Vagina (tissue), 2 donors: ENCODE measurements at regions not wholly inside any gene's neighbourhood (a gene's known extent, or its start where the extent isn't known, plus 50 kb on each side); places are given as distances from the start of the nearest gene placed in this dataset.

Experiments used
- DNase-seq, 2 donors: peaks; one replicate each; pipeline ENCODE4 v3.0.0-alpha.2; 2017; ENCODE audit errors: extremely low spot score in 2 of 2
- H3K27ac ChIP-seq: fragments of 200-600 bp; sonication (generic); one replicate; pipeline ENCODE4 v1.5.1; 2019
- H3K27me3 ChIP-seq: fragments of 200-600 bp; sonication (generic); one replicate; pipeline ENCODE4 v1.5.1; 2019
- H3K36me3 ChIP-seq, 2 donors: fragments of 200-600 bp; sonication (generic); one replicate each; pipeline ENCODE4 v1.5.1; 2017 to 2019
- H3K4me1 ChIP-seq: fragments of 200-600 bp; sonication (generic); one replicate; pipeline ENCODE4 v1.5.1; 2019
- H3K4me3 ChIP-seq, 2 donors: fragments of 200-600 bp; sonication (generic); 1 replicate in 1 of 2; 2 replicates in 1 of 2; pipeline ENCODE4 v1.5.1; 2016 to 2019
- H3K9me3 ChIP-seq: fragments of 200-600 bp; sonication (generic); one replicate; pipeline ENCODE4 v1.5.1; 2019
- CTCF ChIP-seq, 3 experiments: fragments of 450-650 bp in 2 of 3; fragments of 200-600 bp in 1 of 3; sonication (generic) in 1 of 3; IDR thresholded peaks; one replicate each; pipeline ENCODE4 v1.5.1; 2017 to 2019; ENCODE audit warnings: antibody characterized with exemption in 3 of 3, mild to moderate bottlenecking in 2 of 3, moderate library complexity in 2 of 3
- POLR2A ChIP-seq, 2 donors: fragments of 450-650 bp; IDR thresholded peaks; one replicate each; pipeline ENCODE4 v1.6.1; 2017; ENCODE audit warnings: antibody characterized with exemption in 2 of 2, mild to moderate bottlenecking in 2 of 2, moderate library complexity in 2 of 2
- POLR2AphosphoS5 ChIP-seq, 2 donors: sonication (generic); formaldehyde crosslinking; IDR thresholded peaks; one replicate each; pipeline ENCODE4 v1.9.0; 2017; ENCODE audit warnings: antibody characterized with exemption in 2 of 2, mild to moderate bottlenecking in 2 of 2, low read depth in 1 of 2; ENCODE audit not compliant: insufficient read depth in 1 of 2
- intact Hi-C: fragments of 100-400 bp; cut with DNase I; formaldehyde crosslinking; loops from one replicate; pipeline ENCODE4 v1.15.1; 2023

GRCh38 chr18:27372386-27372785, 187.3 kb upstream of the CHST9 start:
- Histone ChIP-seq H3K4me3 (no peak overlapping the region), H3K9me3 (no peaks in the 10 kb centered on the region), H3K36me3 (no peaks in the 10 kb centered on the region), H3K27ac (no peak overlapping the region), H3K4me1 (no peaks in the 10 kb centered on the region), H3K27me3 (no peaks in the 10 kb centered on the region)
- no peak for DNase-seq
- intact Hi-C loops, result no loop called here
- TF ChIP-seq POLR2AphosphoS5 (IDR thresholded peaks at IDR 0.05; ENCODE audit: insufficient read depth in 1 of 2, low read depth in 1 of 2) (no peak), POLR2A (IDR thresholded peaks at IDR 0.05) (no peak), CTCF (IDR thresholded peaks at IDR 0.05) (no peak)

- Histone ChIP-seq H3K27ac (no peak overlapping the region), H3K4me3 (no peak overlapping the region), H3K4me1 (no peaks in the 10 kb centered on the region), H3K27me3 (no peaks in the 10 kb centered on the region), H3K9me3 (no peaks in the 10 kb centered on the region), H3K36me3 (no peaks in the 10 kb centered on the region)
- intact Hi-C loops, result no loop called here
- no peak for TF ChIP-seq POLR2A (IDR thresholded peaks at IDR 0.05)
- DNase-seq, result no peak
Measured at GRCh38 chr18:27366665-27367064, 181.6 kb upstream of the CHST9 start.

- Histone ChIP-seq H3K4me3 (no peak overlapping the region), H3K9me3 (no peaks in the 10 kb centered on the region), H3K36me3 (no peaks in the 10 kb centered on the region), H3K27me3 (no peaks in the 10 kb centered on the region), H3K4me1 (no peaks in the 10 kb centered on the region), H3K27ac (no peak overlapping the region)
- intact Hi-C loops, result no loop called here
- TF ChIP-seq CTCF (IDR thresholded peaks at IDR 0.05), result no peak
- no peak for DNase-seq
Measured at GRCh38 chr18:27366151-27366550, 181.0 kb upstream of the CHST9 start.

- no peak overlapping the region for H3K27ac ChIP-seq
- no peaks in the 10 kb centered on the region for H3K27me3 ChIP-seq
- TF ChIP-seq POLR2A (IDR thresholded peaks at IDR 0.05) (no peak), CTCF (IDR thresholded peaks at IDR 0.05) (no peak)
- H3K4me1 ChIP-seq, result no peaks in the 10 kb centered on the region
- DNase-seq, result no peak
- intact Hi-C loops, result no loop called here
- no peaks in the 10 kb centered on the region for H3K36me3 ChIP-seq
- H3K4me3 ChIP-seq, result no peak overlapping the region
- H3K9me3 ChIP-seq, result no peaks in the 10 kb centered on the region
Measured at GRCh38 chr18:27363872-27364271, 178.8 kb upstream of the CHST9 start.

- intact Hi-C loops, result no loop called here
Measured at GRCh38 chr18:27361477-27361876, 176.4 kb upstream of the CHST9 start.

More at GRCh38 chr18:27361477-27361876, 176.4 kb upstream of the CHST9 start:
- Histone ChIP-seq H3K4me3 (no peak overlapping the region), H3K9me3 (no peaks in the 10 kb centered on the region), H3K36me3 (no peaks in the 10 kb centered on the region), H3K27ac (no peak overlapping the region), H3K4me1 (no peaks in the 10 kb centered on the region), H3K27me3 (no peaks in the 10 kb centered on the region)
- TF ChIP-seq CTCF (IDR thresholded peaks at IDR 0.05) (no peak), POLR2AphosphoS5 (IDR thresholded peaks at IDR 0.05; ENCODE audit: insufficient read depth in 1 of 2, low read depth in 1 of 2) (no peak), POLR2A (IDR thresholded peaks at IDR 0.05) (no peak)
- no peak for DNase-seq
